AML-193 (cell line): ENCODE measurements at regions not wholly inside any gene's neighbourhood (a gene's known extent, or its start where the extent isn't known, plus 50 kb on each side); places are given as distances from the start of the nearest gene placed in this dataset.
"Not testable (repeated sequence)": the region's sequence is repeated elsewhere in the genome, so short reads cannot be mapped to it uniquely, and the experiment has no call there.

Experiments
- DNase-seq, 2 experiments: peaks; one replicate each; lab custom pipeline; 2025; lab: John Stamatoyannopoulos, UW

DNA sequence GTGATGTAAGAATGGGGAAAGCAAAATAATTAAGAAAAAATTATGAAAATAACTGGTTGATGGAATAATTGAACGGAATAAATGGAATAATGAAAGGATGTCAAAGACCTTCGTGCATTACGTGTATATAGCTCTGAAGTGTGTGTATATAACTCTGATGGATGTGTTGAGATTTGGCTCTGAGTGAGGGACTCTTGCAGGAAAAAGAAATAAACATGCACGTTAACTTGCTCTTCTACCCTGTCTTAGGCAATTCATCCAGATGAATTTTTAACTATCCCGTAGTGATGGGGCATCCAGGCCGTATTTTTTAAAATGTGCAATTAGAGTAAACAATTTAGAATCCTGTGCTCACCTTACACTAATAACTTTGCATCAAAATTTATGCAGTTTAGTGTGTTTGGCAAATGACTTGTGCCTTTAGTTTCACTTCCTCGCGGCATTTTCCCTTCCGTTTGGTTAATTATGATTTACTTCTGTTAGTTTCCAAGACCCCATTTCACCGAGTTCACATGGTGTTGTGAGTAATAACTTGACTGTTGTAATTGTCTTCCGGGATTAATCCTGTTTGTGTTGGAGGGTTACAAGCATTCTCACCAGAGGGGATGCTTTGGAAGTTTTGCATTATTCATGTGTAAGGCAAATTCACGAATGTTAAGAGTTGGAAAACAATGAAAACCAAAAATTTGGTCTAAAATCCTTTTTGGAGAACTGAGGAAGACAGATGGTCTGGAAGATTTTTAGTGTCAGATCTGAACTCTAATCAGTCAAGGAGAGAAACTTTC lies 256.5 kb upstream of the FAT1 start:
- no peak for DNase-seq

GRCh38 chr4:186981161-186981560 lies 257.5 kb upstream of the FAT1 start:
- DNase-seq = no peak

- DNase-seq = no peak
Observed at GRCh38 chr4:186982160-186982559, 258.5 kb upstream of the FAT1 start.

DNA sequence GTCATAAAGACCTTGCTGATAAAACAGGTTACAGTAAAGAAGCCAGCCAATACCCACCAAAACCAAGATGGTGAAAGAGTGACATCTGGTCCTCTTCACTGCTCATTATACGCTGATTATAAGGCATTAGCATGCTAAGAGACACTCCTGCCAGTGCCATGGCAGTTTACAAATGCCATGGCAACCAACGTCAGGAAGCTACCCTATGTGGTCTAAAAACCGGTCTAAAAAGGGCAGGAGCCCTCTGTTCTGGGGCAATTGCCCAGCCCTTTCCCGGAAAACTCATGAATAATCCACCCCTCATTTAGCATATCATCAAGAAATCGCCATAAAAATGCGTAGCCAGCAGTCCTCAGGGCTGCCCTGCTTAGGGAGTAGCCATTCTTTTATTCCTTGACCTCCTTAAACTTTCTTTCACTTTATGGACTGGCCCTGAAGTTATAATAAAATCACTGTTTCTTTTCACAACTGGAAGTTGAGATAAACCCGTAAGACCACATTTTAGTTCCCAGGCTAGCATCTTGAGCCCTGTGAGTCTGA lies 260.5 kb upstream of the FAT1 start:
- no peak for DNase-seq

DNA sequence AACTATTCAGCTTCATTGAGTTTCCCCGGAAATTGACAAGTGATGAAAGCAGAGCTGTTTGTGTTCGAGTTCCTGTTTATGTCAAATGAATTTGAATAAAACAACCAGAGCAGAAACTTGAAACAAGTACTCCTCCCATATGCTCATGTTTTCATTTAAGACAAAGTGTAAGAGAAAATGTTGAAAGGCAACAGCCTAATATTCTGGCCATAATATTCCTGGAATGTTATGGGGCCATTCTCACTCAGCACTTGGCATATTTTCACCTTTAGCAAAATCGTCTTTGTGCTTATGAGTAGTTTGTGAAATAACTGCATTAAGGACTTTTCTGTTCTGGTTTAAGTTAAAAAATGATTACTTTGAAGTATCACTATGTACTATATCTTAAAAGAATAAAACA lies 276.0 kb upstream of the FAT1 start:
- DNase-seq = no peak

GRCh38 chr4:187000281-187000680 lies 276.6 kb upstream of the FAT1 start:
- no peak for DNase-seq

DNA sequence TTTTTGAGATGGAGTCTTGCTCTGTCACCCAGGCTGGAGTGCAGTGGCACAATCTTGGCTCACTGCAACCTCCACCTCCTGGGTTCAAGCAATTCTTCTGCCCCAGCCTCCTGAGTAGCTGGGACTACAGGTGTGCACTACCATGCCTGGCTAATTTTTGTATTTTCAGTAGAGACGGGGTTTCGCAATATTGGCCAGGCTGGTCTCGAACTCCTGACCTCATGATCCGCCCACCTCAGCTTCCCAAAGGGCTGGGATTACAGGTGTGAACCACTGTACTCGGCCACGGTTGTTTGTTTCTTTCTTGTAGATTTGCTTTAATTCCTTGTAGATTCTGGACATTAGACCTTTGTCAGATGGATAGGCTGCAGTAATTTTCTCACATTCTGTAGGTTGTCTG lies 278.5 kb upstream of the FAT1 start:
- not testable (repeated sequence) for DNase-seq

DNA sequence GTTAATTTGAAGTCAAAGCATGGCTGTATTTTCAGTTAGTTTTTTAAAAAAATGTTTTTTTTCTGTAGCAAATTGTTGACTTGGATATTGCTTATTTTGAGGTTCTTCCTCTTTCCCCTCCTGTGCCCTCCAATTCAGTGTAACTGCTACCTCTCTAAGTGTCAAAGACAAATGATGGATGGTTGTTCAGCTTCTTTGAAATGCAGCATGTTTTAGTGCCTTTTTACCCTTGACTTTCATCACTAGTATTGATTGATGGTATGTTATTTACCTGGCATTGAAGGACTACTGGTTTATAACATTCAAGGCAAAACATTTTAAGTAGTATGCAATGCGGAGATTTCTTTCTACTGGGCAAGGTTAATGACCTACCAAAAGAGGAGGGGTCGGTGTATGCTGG lies 281.0 kb upstream of the FAT1 start:
- DNase-seq = no peak

DNA sequence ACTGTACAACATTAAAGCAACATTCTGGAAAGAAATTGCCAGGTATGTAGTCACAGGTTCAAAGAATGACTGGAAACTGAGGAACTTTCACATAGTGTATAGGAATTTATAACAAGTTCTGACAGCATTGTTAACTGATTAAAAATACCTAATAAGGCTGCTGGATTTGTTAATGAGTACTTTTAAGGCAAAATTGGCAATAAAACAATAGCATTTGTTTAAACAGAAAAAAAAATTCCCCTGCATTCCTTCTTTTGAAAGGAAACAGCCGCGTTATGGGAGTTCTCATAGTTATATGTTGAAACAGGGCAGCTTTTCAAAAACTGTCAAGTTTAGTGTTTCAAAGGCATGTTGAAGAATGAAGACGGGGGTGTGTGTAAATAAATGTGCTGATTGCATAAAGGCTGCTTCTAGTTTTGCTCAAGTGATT lies 282.5 kb upstream of the FAT1 start:
- no peak for DNase-seq

- no peak for DNase-seq
Observed at GRCh38 chr4:187010052-187010451, 286.4 kb upstream of the FAT1 start.

- DNase-seq = no peak
Observed at GRCh38 chr4:187016101-187016500, 292.4 kb upstream of the FAT1 start.

DNA sequence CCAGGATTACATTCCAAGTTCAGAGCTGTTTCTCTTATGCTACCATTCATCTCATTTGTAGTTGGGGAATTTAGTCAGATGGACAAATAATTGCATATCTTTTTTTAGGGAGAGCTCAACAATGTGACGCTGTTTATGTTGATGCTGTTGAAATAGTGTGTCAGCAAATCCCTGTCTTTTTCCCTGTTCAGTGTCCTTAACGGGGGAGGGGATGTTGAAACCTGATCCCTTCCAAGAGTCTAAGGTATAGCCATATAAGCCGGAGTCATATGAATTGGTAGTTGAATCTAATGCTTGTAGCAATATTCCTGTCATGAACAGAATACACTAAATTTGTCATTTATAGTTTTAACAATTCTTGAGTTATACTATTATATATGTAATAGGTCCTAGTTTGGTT lies 293.5 kb upstream of the FAT1 start:
- DNase-seq = no peak

- DNase-seq = no peak
Observed at GRCh38 chr4:187019896-187020295, 296.2 kb upstream of the FAT1 start.

GRCh38 chr4:187020676-187021075 lies 297.0 kb upstream of the FAT1 start:
- DNase-seq = no peak

DNA sequence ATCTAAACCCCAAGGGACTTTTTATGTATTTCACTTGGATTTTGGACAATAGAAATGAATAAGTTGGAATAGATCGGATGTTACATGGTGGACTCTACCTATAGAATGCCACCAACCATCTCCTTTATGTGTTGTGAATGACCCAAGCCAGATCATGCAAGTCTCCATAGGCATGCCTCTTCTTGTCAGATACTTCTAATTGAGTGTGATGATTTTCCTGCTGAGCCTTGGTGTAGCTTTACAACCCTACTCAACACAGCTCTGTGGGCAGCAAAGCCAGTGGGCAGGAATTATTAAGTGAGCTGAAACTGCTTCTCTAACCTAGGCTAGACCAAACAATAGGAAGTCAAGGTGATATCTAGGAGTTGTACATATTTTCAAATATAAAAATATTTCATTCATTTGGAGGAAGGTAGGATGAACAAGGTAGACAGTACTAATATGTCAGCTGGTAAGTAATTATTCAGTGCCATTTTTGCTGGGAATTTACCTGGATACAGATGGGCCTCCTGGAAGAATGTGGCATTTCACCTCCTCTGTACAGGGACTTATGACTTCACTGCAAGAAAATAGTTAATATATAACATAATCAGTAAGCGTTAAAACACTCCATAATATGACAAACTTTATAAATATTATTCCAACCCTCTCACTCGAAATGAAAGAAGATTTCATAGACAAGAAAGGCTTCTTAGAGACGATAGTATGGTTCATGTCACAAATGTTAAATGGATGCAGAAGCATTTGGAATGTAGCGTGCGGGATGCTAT lies 298.0 kb upstream of the FAT1 start:
- DNase-seq = no peak

DNA sequence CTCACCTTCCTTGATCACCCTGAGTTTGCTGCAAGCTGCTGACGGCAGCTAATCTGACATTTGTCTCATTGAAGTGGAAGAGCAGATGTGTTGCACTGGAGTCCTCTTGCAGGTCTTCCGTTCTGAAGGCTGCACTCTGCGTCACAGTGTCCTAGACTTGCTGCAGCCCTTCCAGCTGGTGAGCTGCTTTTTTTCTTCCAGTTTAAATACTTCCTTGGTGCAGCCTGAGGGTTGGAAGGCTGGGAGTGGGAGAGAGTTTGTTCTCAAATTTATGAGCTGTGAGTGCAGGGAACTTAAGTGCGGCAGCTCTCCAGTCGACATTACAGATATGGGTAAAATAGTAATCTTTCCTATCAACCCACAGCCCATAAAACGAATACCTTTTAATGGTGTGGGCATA lies 303.6 kb upstream of the FAT1 start:
- DNase-seq = no peak

GRCh38 chr4:187042251-187042650 lies 318.6 kb upstream of the FAT1 start:
- DNase-seq = no peak

DNA sequence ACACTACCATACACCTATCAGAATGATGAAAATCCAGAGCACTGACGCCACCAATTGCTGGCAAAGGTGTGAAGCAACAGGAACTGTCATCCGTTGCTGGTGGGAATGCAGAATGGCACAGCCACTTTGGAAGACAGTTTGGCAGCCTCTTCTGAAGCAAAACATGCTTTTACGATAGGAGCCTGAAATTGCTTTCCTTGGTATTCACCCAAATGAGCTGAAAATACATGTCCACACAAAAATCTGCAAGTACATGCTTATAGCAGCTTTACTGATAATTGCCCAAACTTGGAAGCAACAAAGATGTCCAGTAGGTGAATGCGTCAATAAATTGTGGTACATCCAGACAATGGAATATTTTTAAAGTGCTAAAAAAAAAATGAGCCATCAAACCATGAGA lies 322.8 kb upstream of the FAT1 start:
- no peak for DNase-seq

DNA sequence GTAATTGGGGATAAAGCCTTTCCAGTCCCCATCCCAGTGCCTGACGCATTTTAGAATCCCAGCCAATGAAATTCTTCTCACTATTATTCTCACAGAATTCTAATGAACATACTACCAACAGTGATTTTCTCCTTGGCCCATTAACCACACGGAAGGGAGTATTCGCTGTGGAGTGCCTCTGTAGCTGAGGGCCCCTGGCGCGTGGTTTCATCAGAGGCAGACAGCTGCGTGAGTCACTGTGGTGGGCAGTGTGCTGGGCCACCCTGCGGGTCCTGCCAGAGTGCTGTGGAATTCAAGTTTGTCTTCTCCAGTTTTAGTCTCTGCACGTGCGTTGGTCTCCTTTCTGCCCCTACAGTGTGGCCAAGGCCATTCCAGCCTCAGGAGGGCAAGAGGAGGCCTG lies 335.4 kb upstream of the FAT1 start:
- DNase-seq = no peak

DNA sequence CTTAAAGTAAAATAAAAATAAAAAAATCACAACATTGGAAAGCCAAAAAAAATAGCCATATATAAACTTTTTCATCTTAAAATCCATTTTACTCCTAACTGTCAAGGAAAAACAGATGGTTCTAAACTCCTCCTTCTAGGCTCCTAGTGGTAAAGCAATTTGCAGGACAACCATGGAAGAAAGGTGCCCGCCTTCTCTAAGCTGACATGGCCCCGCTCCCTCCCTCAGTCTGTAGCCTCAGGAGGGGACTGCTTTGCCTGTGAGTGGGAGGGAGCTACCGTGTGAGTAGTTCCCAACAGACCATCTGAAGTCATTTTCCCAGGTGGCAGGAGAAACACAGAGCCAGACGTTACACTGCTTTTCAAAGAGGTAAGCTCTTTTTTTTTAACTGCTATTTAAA lies 336.2 kb upstream of the FAT1 start:
- no peak for DNase-seq

GRCh38 chr4:187060551-187060950 lies 336.9 kb upstream of the FAT1 start:
- no peak for DNase-seq

- no peak for DNase-seq
Observed at GRCh38 chr4:187063251-187063650, 339.6 kb upstream of the FAT1 start.

GRCh38 chr4:187064033-187064432 lies 340.4 kb upstream of the FAT1 start:
- DNase-seq = no peak
